T-helper 17 cell (primary cell): ENCODE measurements at regions not wholly inside any gene's neighbourhood (a gene's known extent, or its start where the extent isn't known, plus 50 kb on each side); places are given as distances from the start of the nearest gene placed in this dataset.

ENCODE experiments used
- ATAC-seq: fragments of 150-1000 bp; cut with Tn5 transposase; 2 replicates; pipeline ENCODE4 v1.10.0; 2021; ENCODE audit warnings: mild to moderate bottlenecking, moderate library complexity
- DNase-seq, 3 donors: peaks; one replicate each; pipeline versions ENCODE4 v3.0.0 to v3.0.0-alpha.2; 2020 to 2021
- H3K9me3 ChIP-seq: one replicate; pipeline ENCODE4 v1.7.0; 2013; ENCODE audit warnings: low read length, mild to moderate bottlenecking; ENCODE audit not compliant: control insufficient read depth, poor library complexity, severe bottlenecking
- H3K27ac Mint-ChIP-seq: one replicate; pipeline ENCODE4 v1.8.0; 2022; ENCODE audit warnings: mild to moderate bottlenecking, moderate library complexity, mixed read lengths
- H3K27me3 Mint-ChIP-seq: one replicate; pipeline ENCODE4 v1.8.0; 2022; ENCODE audit warnings: mixed read lengths
- H3K36me3 Mint-ChIP-seq: one replicate; pipeline ENCODE4 v1.8.0; 2022; ENCODE audit warnings: low read depth, mixed read lengths
- H3K4me1 Mint-ChIP-seq: one replicate; pipeline ENCODE4 v1.8.0; 2022; ENCODE audit warnings: mild to moderate bottlenecking, mixed read lengths
- H3K4me3 Mint-ChIP-seq: one replicate; pipeline ENCODE4 v1.8.0; 2022; ENCODE audit warnings: mild to moderate bottlenecking, moderate library complexity, mixed read lengths

DNA sequence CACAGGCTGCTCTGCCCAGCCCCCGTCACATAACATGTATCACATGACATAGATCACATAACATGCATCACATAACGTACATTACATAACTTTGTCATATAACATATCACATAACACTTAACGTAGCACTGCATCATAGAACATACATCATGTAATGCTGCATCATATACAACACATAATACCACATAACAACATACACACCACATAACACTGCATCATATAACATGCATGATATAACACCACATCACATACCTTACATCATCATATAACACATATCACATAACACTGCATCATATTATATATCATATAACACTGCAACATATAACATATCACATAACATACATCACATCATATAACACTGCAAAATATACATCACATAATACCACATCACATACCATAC lies 83.8 kb downstream of the AXIN2 start:
- Mint-ChIP-seq H3K4me3 (no peak overlapping the region), H3K36me3 (no peaks in the 10 kb centered on the region), H3K27me3 (peaks cover 17% of the 10 kb centered on the region), H3K27ac (no peak overlapping the region), H3K4me1 (peaks cover 2% of the 10 kb centered on the region)
- ATAC-seq, result no peak
- DNase-seq, result no peak
- no peaks in the 10 kb centered on the region for H3K9me3 ChIP-seq

DNA sequence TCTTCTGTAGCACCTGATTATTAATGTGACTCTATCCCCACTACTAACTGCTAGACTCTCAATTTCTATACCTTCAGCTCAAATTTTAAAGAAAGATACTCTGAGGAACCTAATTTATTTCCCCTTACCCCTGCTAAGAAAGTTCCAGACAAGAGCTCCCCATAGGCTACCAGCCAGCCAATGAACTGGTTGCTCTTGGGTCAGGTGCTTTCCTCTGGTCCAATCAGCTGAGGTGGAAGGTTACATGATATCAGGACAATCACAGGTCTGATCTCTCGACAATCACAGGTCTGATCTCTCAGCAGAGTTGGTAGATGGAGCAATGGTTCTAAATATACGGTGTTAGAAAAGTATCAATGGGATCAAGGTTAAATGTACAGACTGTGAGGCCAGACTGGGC lies 86.8 kb downstream of the AXIN2 start:
- no peak for DNase-seq
- no peaks in the 10 kb centered on the region for H3K36me3 Mint-ChIP-seq
- no peaks in the 10 kb centered on the region for H3K9me3 ChIP-seq
- no peaks in the 10 kb centered on the region for H3K4me1 Mint-ChIP-seq
- H3K4me3 Mint-ChIP-seq, result no peak overlapping the region
- no peak for ATAC-seq
- H3K27ac Mint-ChIP-seq, result no peak overlapping the region
- H3K27me3 Mint-ChIP-seq, result peaks cover 28% of the 10 kb centered on the region

GRCh38 chr17:65473985-65474384 lies 87.5 kb downstream of the AXIN2 start:
- DNase-seq (no peak), ATAC-seq (no peak)
- Mint-ChIP-seq H3K4me3 (no peak overlapping the region), H3K27me3 (peaks cover 28% of the 10 kb centered on the region), H3K36me3 (no peaks in the 10 kb centered on the region), H3K27ac (no peak overlapping the region), H3K4me1 (no peaks in the 10 kb centered on the region)
- no peaks in the 10 kb centered on the region for H3K9me3 ChIP-seq

DNA sequence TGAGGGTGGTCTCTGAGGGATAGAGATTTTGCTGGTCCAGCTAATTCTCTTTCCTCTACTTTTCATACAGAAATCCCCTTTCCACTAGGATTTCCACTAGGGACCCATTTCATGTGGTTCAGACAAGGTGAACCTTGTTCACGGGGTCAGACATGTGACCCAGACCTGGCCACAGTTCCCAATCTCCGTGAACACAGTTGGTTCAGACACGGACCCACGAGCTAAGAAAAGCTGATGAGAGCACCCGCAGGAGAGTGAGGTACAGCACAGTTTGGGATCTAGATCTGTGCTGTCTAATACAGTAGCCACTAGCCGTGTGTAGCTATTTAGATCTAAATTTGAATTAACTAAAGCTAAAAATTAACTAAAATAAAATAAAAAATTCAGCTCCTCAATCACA lies 88.1 kb downstream of the AXIN2 start:
- DNase-seq, result no peak
- Mint-ChIP-seq H3K27me3 (peaks cover 28% of the 10 kb centered on the region), H3K4me1 (no peaks in the 10 kb centered on the region), H3K27ac (no peak overlapping the region), H3K36me3 (no peaks in the 10 kb centered on the region), H3K4me3 (no peak overlapping the region)
- no peak for ATAC-seq
- no peaks in the 10 kb centered on the region for H3K9me3 ChIP-seq

- no peak overlapping the region for H3K27ac Mint-ChIP-seq
- peaks cover 28% of the 10 kb centered on the region for H3K27me3 Mint-ChIP-seq
- no peak for DNase-seq
- no peak for ATAC-seq
- no peaks in the 10 kb centered on the region for H3K36me3 Mint-ChIP-seq
- H3K9me3 ChIP-seq, result no peaks in the 10 kb centered on the region
- no peak overlapping the region for H3K4me3 Mint-ChIP-seq
- no peaks in the 10 kb centered on the region for H3K4me1 Mint-ChIP-seq
Measured at GRCh38 chr17:65472666-65473309, 88.7 kb downstream of the AXIN2 start.

DNA sequence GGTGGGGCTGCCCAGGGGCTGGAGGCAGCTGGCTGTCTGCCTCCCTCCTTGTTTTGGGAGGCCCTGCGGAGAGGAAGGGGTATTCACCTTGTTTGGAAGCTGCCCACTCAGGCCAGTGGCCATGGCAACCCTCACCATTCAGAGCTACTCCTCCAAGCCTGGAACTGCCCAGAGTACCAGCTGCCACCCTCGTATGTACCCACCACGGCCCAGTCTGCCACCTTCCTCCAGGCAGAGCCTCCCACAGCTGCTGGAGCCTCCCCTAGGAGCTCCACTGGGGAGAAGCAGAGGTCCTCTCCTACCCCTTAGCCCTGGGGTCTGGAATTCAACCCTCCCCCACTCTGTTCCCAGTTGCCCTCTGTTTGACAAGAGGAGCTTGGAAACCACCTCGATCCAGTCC lies 90.7 kb downstream of the AXIN2 start:
- Mint-ChIP-seq H3K27ac (no peak overlapping the region), H3K27me3 (peaks cover 22% of the 10 kb centered on the region), H3K4me1 (peaks cover 5% of the 10 kb centered on the region), H3K36me3 (no peaks in the 10 kb centered on the region), H3K4me3 (no peak overlapping the region)
- H3K9me3 ChIP-seq, result no peaks in the 10 kb centered on the region
- DNase-seq (no peak), ATAC-seq (no peak)

- ATAC-seq (no peak), DNase-seq (no peak)
- no peak overlapping the region for H3K27ac Mint-ChIP-seq
- peaks cover 13% of the 10 kb centered on the region for H3K27me3 Mint-ChIP-seq
- peaks cover 5% of the 10 kb centered on the region for H3K4me1 Mint-ChIP-seq
- no peak overlapping the region for H3K4me3 Mint-ChIP-seq
- no peaks in the 10 kb centered on the region for H3K9me3 ChIP-seq
- H3K36me3 Mint-ChIP-seq, result no peaks in the 10 kb centered on the region
Measured at GRCh38 chr17:65468321-65468720, 93.1 kb downstream of the AXIN2 start.

DNA sequence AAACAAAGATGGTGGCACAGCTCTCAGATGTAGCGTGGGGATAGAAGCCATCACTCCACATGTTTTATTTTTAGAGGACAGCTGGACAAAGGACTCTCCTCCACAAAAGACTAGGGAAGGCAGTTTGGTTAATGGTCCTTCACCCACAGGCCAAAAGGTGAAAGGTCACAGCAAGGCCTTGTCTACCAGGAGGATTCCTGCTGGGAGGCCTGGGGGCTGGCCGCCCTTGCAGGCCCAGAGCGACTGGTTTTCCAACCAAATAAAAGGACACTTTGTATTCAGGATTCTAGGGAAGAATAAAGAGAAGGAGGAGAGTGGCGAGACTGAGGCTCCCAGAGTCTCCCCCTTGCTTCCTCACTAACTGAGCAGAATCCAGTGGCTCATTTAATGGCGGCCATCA lies 94.3 kb downstream of the AXIN2 start:
- no peak for DNase-seq
- Mint-ChIP-seq H3K4me3 (no peak overlapping the region), H3K27ac (no peak overlapping the region), H3K27me3 (peaks cover 20% of the 10 kb centered on the region), H3K4me1 (peaks cover 5% of the 10 kb centered on the region), H3K36me3 (no peaks in the 10 kb centered on the region)
- no peak for ATAC-seq
- H3K9me3 ChIP-seq, result no peaks in the 10 kb centered on the region

DNA sequence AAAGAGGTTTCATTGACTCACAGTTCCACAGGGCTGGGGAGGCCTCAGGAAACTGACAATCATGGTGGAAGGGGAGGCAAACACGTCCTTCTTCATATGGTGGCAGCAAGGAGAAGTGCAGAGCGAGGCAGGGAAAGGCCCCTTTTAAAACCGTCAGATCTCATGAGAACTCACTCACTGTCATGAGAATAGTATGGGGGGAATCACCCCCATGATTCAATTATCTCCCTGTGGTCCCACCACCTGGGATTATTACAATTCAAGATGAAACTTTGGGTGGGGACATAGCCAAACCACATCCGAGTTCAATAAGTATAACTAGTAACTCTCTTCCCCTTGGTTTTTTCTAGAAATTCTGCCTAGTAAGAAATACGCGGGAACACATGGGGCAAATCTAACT lies 94.9 kb downstream of the AXIN2 start:
- peak overlapping the region; percentile 6 for H3K27ac Mint-ChIP-seq
- H3K4me3 Mint-ChIP-seq, result no peak overlapping the region
- H3K27me3 Mint-ChIP-seq, result peaks cover 21% of the 10 kb centered on the region
- H3K36me3 Mint-ChIP-seq, result no peaks in the 10 kb centered on the region
- ATAC-seq (no peak), DNase-seq (no peak)
- no peaks in the 10 kb centered on the region for H3K9me3 ChIP-seq
- peaks cover 5% of the 10 kb centered on the region for H3K4me1 Mint-ChIP-seq

- peaks cover 8% of the 10 kb centered on the region for H3K4me1 Mint-ChIP-seq
- H3K27me3 Mint-ChIP-seq, result peaks cover 19% of the 10 kb centered on the region
- no peak for ATAC-seq
- no peaks in the 10 kb centered on the region for H3K36me3 Mint-ChIP-seq
- no peak overlapping the region for H3K27ac Mint-ChIP-seq
- no peak for DNase-seq
- no peak overlapping the region for H3K4me3 Mint-ChIP-seq
- no peaks in the 10 kb centered on the region for H3K9me3 ChIP-seq
Measured at GRCh38 chr17:65463242-65463641, 98.2 kb downstream of the AXIN2 start.

- Mint-ChIP-seq H3K4me3 (no peak overlapping the region), H3K27me3 (peaks cover 26% of the 10 kb centered on the region), H3K36me3 (no peaks in the 10 kb centered on the region), H3K4me1 (peaks cover 3% of the 10 kb centered on the region), H3K27ac (no peak overlapping the region)
- DNase-seq (no peak), ATAC-seq (no peak)
- no peaks in the 10 kb centered on the region for H3K9me3 ChIP-seq
Measured at GRCh38 chr17:65459677-65460347, 101.6 kb downstream of the AXIN2 start.

GRCh38 chr17:65457635-65458257 lies 103.7 kb downstream of the AXIN2 start:
- Mint-ChIP-seq H3K4me1 (peaks cover 3% of the 10 kb centered on the region), H3K36me3 (no peaks in the 10 kb centered on the region), H3K4me3 (no peak overlapping the region), H3K27me3 (peaks cover 19% of the 10 kb centered on the region), H3K27ac (no peak overlapping the region)
- DNase-seq (no peak), ATAC-seq (no peak)
- H3K9me3 ChIP-seq, result no peaks in the 10 kb centered on the region

- H3K4me3 Mint-ChIP-seq, result no peak overlapping the region
- H3K9me3 ChIP-seq, result no peaks in the 10 kb centered on the region
- no peaks in the 10 kb centered on the region for H3K36me3 Mint-ChIP-seq
- ATAC-seq (no peak), DNase-seq (no peak)
- peaks cover 18% of the 10 kb centered on the region for H3K27me3 Mint-ChIP-seq
- H3K27ac Mint-ChIP-seq, result no peak overlapping the region
- H3K4me1 Mint-ChIP-seq, result peaks cover 3% of the 10 kb centered on the region
Measured at GRCh38 chr17:65457183-65457582, 104.3 kb downstream of the AXIN2 start.
